ENCODE measurements at regions not wholly inside any gene's neighbourhood (a gene's known extent, or its start where the extent isn't known, plus 50 kb on each side); places are given as distances from the start of the nearest gene placed in this dataset.
"Not testable (repeated sequence)": the region's sequence is repeated elsewhere in the genome, so short reads cannot be mapped to it uniquely, and the experiment has no call there.

- FAIRE-seq, result no peak
- DNase-seq (ENCODE audit: insufficient read length, low spot score), result no peak
Measured at GRCh38 chr2:8115966-8116365, 565.9 kb upstream of the ID2 start.

GRCh38 chr2:8116661-8117060 lies 565.2 kb upstream of the ID2 start:
- DNase-seq (ENCODE audit: insufficient read length, low spot score) (peak; percentile 70), FAIRE-seq (peak; percentile 88)

- FAIRE-seq (no peak), DNase-seq (ENCODE audit: insufficient read length, low spot score) (no peak)
Measured at GRCh38 chr2:8118940-8119781, 562.7 kb upstream of the ID2 start.

GRCh38 chr2:8119782-8120505 lies 561.9 kb upstream of the ID2 start:
- no peak for DNase-seq (ENCODE audit: insufficient read length, low spot score)
- no peak for FAIRE-seq

- FAIRE-seq (no peak), DNase-seq (ENCODE audit: insufficient read length, low spot score) (no peak)
Measured at GRCh38 chr2:8120506-8120860, 561.4 kb upstream of the ID2 start.

DNA sequence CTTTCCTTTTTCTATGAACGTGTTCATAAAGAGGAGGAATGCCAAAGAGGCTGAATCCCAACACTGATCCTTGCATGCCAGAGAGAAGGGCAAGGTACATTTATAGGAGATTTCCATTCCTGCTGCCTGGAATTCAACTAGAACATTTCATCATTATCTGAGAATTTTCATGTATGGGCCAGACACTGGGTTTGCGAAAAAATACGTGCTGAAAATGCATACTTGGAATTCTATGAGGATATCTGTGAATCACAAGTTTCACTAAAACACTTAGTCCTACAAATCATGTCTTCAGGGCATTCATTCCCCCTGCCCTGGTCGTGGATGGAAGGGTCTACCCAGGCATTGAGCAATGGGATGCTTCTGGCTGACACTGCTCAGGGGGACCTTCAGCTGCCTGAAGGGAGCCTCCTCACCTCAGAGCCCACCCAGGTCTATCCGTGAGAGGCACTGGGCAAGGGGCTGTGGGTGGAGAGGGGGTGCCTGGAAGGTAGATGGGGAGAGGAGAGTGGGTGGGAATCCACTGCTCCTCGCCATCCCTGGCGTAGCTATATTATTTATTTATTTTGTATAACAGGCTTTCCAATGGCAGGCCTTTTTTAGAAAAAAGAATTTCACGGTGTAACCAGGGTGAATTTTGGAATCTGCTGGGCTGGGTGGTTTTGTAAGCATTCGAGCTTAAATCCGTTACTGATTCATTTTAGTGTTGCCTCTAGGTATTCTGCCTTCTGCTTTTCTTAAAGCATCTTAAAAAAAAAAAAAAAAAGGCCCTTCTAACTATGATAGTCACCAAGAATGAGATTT lies 560.6 kb upstream of the ID2 start:
- DNase-seq (ENCODE audit: insufficient read length, low spot score), result no peak
- no peak for FAIRE-seq

DNA sequence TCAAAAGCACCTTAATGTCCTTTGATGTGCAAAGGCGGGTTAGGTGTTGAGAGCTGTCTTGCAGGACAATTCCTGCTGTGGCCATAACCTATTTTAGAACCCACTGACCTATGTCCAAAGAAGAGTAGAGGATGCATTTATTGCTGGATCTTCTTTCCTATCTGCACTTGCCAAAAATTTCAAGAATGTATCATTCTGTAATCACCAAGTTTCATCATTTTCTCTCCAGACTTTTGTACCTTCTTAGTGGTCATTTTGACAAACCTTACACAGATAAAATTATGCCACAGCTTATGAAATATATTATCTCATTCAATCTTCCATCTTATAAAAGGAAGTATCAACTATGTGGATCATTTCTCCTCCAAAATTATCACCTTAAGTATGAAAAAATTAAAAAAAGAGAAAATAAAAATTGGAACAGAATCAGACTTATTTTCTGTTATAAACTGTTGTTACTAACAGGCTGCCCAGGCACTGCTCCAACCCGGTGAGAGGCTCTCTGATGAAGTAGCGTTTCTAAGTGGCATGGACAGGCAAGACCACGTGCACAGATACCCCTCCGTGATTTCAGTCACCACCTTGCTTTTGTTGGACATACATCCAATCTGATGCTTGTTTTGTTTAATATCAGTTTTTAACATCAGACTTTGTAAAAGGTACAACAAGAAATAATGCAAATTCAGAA lies 559.9 kb upstream of the ID2 start:
- FAIRE-seq (no peak), DNase-seq (ENCODE audit: insufficient read length, low spot score) (no peak)

DNA sequence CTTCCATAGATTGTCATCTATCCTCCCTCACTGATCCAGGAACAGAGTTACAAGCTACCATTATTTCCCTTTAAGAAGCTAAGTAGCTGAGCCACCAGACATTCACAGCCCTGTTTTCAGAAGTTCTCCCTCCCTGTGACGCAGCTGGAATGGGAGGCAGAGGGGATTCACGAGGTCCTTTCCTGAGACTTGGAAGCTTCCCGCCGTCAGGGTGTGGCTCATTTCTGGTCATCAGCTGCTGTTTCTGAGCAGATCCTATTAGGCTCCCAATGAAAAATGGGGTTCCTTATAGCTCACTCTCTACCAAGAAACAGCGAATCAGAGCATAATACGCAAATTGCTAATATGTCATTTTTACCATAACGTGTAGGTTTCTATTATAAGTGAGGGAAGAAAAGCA lies 559.3 kb upstream of the ID2 start:
- no peak for FAIRE-seq
- no peak for DNase-seq (ENCODE audit: insufficient read length, low spot score)

DNA sequence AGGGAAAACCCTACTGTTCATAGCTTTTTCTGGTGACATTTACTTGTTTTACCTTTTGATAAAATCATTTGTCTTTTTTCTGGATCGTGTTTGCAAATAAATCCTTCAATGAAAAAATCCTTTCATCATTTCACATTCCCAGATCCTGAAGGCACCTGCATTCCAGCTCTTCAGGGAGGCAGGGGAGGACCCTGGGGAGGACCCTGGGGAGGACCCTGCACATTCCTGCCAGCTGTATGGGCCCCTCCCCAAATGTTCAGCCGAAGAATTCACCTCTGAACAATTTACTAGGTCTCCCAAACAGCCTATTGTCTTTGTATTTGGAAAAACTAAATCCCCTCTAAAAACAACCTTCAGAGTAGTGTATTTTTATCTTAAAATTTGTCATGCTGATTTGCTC lies 558.4 kb upstream of the ID2 start:
- no peak for DNase-seq (ENCODE audit: insufficient read length, low spot score)
- no peak for FAIRE-seq

- no peak for DNase-seq (ENCODE audit: insufficient read length, low spot score)
- FAIRE-seq, result no peak
Measured at GRCh38 chr2:8125741-8126711, 555.8 kb upstream of the ID2 start.

DNA sequence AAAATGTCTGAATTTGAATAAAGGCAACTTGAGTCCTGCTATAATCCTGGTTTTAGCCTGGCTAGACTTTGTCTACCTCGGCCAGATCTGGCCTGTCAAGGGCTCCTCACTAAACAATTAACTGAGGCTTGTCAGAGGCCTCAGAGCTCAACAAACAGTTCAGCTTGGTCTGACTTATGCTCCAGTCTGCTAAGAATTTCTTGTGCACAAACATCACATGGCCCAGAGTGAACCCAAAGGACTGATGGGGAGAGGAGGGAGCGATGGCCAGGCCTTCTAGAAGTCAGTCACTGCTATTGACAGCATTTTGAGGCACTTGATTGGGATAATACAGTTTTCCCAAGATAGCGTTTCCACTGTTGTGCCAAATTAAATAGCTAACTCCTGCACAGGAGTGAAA lies 555.1 kb upstream of the ID2 start:
- DNase-seq (ENCODE audit: insufficient read length, low spot score) (no peak), FAIRE-seq (no peak)

- DNase-seq (ENCODE audit: insufficient read length, low spot score); FAIRE-seq: not testable (repeated sequence)
Measured at GRCh38 chr2:8131423-8131822, 550.4 kb upstream of the ID2 start.

- FAIRE-seq (no peak), DNase-seq (ENCODE audit: insufficient read length, low spot score) (no peak)
Measured at GRCh38 chr2:8132351-8132831, 549.5 kb upstream of the ID2 start.

GRCh38 chr2:8132879-8133278 lies 549.0 kb upstream of the ID2 start:
- DNase-seq (ENCODE audit: insufficient read length, low spot score) (no peak), FAIRE-seq (no peak)

DNA sequence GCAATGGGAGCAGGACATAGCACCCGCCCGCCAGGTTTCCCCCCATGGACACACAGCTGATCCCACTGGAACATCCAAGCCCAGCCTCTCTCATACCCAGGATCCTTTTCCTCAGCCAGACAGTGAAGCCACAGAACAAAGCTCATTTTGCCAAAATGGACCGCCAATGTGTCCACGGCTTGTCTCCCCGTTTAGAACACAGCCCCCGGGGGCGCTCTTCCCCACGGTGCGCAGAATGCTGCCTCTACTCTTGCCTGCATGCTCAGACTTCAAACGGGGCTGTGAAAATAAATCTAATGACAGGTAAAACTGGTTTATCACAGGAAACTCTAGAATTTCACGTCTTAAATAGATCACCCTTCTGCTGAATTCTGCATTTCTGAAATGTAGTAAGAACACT lies 548.5 kb upstream of the ID2 start:
- DNase-seq (ENCODE audit: insufficient read length, low spot score), result no peak
- FAIRE-seq, result no peak

DNA sequence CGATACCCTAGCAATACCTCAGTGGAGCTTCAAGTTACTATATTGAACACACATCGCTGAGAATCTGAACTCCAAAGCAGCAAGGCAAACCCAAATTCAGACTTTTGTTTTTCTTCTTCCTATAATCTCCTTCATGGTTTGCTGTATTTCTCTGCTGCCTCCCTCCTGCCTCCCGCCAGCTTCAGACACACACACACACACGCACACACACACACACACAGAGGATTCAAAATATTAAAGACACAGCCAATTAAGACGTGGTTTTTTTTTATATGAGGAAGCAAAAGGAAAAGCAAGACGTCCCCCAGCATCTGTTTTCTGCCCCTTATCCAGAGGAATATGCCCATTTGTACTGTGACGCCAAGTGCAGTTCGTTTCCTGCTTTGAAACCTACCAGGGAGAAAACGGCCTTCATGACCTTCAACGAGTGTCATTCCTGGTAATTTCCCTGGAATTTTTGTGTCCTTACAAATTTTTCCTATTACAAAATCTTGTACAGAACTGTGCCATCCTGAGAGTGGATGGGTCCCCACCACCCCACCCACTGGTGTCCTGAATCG lies 547.9 kb upstream of the ID2 start:
- no peak for DNase-seq (ENCODE audit: insufficient read length, low spot score)
- FAIRE-seq, result no peak

GRCh38 chr2:8134473-8134932 lies 547.4 kb upstream of the ID2 start:
- FAIRE-seq (no peak), DNase-seq (ENCODE audit: insufficient read length, low spot score) (no peak)

- FAIRE-seq, result no peak
- DNase-seq (ENCODE audit: insufficient read length, low spot score), result no peak
Measured at GRCh38 chr2:8134985-8135682, 546.7 kb upstream of the ID2 start.

DNA sequence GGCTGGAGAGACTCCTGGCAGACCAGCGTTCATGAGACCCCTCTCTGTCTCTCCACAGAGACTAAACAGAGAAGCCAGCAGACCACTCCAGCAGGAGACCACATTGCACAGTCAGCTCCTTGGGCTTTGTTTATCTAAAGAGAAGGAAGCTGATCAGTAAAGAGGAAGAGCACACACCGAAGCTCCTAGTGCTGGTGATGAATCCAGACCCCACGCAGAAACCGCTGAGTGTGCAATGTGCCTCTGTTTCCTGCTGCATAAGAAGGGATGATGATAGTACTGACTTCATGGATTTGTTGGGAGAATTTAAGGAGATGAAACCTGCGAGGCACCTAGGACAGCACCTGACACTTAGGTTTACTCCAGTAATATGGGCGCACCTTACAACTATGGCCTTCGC lies 544.1 kb upstream of the ID2 start:
- DNase-seq (ENCODE audit: insufficient read length, low spot score) (no peak), FAIRE-seq (no peak)

Measured in GM19239 (cell line).